ENCODE measurements at regions not wholly inside any gene's neighbourhood (a gene's known extent, or its start where the extent isn't known, plus 50 kb on each side); places are given as distances from the start of the nearest gene placed in this dataset.

DNA sequence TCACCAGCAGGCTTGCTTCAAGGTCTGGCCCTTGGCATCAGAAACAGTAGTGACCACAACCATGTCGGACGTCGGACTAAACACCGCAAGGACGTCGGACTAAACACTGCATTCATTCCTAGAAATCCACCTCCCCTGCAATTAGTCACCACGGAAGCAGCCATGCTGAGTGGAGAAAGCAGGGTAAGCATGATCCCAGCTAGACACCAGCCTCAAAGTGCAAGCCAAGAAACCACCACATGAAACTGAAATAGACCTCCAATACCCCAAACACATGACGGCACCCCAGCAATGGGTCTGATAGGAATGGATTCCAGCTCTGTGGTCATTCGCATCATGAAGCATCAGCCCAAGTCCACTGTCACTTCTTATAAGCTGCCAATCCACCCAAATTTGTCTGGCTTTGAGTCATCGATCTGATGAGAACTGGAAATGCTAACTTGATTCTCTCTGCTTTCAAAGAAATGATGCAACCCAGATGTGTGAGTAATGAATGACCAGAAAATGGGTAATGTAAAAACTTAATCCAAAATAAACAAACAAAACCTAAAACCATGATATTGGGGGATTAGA lies 348.3 kb upstream of the TMCO5A start:
- no peak for DNase-seq

DNA sequence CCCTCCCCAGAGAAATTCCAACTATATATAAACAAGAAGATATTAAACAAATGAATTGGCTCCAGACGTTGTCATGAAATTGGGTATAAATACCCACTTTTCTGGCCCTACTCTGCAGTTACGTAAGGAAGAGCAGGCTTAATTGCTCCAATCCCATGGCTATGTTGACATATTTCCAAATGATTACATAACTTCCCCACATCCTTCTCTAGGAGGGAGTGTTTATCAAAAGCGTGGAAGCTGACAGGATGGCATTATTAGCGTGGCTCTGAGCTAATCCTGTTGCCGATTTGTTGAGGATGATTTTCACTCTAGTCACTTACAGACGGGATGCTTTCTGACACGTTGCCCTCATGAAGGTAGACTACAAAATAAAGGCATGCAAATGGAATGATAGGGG lies 347.5 kb upstream of the TMCO5A start:
- no peak for DNase-seq

- DNase-seq = no peak
These were observed 340.0 kb upstream of the TMCO5A start for GRCh38 chr15:37594417-37594816.

DNA sequence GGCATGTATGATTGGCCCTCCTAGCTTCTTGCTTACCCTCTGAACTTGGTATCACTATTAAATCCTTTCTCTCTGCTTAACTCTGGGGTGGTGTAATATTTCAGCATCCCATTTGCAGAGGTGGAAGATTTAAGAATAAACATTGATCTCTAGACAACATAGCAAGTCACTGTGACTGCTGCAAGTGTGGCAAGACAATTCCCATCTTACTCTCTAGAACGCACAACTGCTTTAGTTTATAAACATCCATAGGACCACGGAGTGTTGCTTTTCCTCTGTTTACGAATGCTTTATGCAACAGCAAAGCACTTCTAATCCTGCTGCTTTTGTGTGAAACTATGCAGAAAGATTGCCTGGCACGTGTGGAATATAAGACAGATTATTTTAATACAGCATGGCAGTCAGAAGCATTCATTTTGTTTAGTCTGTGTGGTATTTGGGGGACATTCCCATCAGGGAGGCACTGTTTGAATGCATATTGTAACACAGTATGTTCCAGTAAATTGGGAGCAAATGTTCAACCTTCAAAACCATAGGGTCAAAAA lies 338.9 kb upstream of the TMCO5A start:
- DNase-seq = no peak

DNA sequence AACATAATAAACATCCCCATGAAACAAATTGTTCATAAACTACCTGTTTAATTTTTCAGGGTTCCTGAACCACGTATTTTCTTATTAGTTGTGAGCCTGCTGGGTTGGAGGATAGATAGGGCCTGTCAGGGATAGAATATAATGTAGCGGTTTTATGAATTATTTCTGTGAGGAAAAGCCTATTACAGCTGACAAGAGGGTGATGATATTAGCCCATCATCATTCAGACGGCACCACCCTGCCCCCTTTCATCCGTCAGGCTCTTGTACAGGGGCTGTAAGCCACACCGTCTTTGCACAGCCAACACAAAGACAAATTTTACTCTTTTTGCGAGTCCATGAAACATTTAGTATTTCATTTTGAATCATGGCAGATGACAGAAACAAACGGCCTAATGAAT lies 335.3 kb upstream of the TMCO5A start:
- DNase-seq = no peak

GRCh38 chr15:37616215-37616614 lies 318.2 kb upstream of the TMCO5A start:
- DNase-seq = no peak

GRCh38 chr15:37618353-37618752 lies 316.1 kb upstream of the TMCO5A start:
- no peak for DNase-seq

DNA sequence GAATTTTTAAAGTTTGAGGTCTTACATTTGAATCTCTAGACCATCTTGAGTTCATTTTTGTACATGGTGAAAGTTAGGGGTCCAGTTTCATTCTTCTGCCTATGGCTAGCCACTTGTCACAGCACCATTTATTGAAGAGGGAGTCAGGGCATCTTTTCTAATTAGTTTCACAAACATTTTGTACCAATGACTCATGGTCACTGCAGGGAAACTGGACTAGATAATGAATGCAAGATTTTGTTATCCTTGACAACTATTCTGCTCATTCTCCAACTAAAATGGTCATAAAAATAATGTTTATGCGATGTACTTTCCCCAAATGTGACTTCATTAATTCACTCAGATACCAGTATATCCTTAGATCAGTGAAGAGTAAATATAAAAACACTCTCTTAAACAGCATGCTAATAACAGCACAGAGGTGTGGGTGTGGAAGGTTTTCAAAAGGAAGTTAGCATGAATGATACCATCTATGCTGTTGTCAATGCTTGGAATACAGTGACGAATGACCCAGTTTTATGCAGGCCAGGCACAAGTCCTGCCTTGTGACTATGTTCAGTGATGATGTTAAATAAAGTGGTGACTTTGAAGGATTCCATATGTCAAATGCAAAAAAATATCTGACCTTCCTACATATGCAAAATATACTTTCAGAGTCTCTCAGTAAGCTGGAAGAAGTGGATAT lies 314.9 kb upstream of the TMCO5A start:
- no peak for DNase-seq

DNA sequence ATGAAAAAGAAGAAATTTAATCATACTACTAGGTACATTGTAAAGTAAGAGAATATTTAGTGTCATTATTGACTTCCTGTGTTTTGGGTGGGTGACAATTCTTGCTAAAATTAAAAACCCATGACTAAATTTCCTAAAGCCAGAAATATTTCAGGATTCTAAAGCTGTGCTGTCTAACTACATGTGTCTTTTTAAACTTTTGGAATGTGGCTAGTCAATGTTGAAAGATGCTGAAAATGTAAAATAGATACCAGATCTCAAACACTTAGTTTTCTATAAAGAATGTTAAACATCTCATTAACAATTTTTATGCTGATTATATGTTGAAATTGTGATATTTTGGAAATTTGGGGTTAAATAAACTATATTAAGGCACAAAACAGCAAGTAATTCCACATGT lies 308.9 kb upstream of the TMCO5A start:
- DNase-seq = no peak

DNA sequence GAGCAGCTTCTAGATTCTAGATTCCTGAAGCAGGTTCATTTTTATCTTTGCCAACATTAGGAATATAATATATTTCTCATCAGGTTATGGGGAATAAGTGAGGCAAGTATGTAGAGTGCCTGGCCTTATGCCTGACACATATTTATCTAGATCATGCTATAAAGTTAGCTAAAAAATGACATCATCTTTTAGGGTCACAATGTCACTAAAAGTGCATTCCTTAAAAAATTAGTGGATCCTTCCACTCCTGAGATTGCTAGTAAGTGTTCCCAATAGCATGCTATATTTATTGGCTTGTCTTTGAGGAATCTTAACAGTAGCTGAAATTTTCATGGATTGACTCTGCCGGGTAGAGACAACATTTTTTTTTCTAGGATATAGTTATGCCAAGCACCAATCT lies 305.9 kb upstream of the TMCO5A start:
- no peak for DNase-seq

DNA sequence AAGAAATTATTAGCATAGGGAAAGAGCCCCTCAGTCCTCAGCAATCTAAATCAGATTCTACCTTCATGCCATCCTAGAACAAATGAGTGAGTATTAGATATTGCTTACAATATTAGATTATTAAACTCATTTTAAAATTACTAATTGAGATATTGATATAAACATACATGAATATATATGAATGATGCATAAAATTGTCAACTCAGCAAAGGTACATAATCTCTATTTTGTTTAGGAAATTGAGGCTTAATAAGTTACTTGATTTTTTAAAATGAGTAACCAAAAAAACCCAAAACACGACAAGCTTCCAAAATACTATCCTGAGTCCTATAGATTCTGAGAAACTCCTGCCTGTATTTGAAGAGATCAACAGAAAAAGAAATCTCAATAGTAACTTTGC lies 297.7 kb upstream of the TMCO5A start:
- DNase-seq = no peak

GRCh38 chr15:37638116-37638515 lies 296.3 kb upstream of the TMCO5A start:
- DNase-seq = no peak

GRCh38 chr15:37638691-37639090 lies 295.7 kb upstream of the TMCO5A start:
- DNase-seq = no peak

DNA sequence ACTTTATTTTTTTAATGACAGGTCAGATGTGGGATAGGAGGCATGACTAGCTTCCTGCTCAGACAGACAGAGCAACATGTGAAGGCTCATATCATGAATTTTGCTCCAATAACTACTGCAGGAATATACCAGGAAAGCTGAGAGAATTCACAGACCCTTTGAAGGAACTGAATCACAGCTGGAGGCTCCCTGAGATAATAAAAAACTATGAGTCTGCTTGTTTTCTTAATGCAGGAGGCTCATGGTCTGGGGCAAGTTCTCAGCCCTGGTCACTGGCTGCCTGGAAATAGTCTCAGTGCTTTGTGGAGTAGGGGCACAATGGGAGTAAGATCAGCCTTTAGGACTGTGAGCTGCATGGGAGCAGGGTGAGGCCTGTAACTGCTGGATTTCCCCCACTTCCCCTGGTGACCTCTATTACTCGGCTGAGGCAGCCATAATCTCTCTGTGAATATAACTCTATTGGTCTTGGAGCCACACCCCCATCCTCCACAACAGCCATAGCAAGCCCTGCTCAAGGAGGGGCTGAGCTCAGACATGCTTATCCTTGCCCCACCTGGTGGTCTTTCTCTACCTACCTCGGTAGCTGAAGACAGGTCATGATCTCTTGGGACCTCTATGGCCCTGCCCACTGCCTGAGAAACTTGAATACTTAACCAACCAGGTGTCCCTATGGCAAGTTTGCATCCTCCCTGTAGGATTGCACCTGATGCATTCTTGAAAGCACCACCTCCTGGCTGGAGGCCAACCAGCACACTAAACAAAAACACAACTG lies 281.6 kb upstream of the TMCO5A start:
- DNase-seq = no peak

DNA sequence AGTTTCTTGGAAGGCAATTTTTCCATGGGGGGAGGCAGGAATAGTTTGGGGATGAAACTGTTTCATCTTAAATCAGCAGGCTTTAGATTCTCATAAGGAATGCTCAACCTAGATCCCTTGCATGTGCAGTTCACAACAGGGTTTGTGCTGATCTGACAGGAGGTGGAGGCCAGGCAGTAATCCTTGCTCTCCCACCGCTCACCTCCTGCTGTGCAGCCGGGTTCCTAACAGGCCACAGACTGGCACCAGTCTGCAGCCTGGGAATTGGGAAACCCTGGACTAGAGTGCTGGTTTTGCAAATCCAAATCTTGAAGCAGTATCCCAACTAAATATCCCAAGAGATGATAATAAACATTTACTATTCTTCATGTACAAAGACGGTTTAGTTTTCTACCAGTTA lies 256.3 kb upstream of the TMCO5A start:
- no peak for DNase-seq

DNA sequence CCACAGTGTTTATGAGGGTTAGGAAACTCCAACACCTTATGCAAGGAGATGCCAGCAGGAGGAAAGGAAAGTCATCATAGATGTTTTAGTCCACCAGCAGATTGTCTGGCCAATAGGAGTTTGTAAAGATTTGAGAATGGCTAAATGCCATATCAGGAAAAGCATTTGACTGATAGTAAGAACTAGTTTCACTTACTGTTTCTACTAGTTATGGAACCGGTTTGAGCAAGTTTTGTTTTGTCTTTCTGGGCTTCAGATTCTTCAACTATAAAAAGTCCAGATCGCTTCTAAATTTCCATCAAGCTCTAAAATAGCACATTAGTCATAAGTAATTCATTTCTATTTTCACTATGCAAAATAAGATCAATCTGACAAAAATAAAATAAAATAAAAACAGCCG lies 254.8 kb upstream of the TMCO5A start:
- no peak for DNase-seq

DNA sequence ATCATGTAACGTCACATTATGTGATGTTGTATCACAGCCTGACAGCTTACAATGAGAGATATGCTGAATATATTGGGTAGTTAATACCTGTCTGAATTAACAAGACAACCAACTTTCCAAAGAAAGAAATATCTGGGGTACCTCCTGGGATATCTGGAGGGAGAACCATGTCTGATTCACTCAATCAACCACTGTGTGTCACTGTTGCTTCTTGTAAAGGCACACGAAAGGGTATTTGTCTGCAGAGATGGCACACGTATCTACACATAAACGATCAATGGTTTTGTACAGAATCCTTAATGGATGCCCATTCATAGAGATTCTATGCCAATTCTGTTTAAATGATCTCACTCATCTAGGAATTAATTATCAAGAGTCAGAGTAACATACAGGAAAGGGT lies 252.1 kb upstream of the TMCO5A start:
- no peak for DNase-seq

DNA sequence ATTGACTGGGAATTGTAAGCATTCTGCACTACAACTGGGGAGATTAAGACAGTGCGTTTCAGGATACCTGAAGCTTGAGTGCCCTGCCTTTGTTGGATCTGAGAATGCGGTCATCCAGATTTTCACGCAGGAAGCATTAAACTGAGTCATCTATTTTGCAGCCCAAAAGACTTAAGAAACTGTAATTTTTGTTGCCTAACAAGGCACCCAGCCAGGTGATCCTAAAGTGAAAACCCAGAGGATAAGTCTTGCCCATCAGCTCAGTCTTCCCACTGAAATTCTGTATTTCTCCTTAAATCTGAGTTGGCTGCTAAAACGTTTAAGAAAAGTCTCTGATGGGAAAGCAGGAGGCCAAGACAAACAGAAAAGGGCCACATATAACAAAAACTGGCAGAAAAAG lies 242.5 kb upstream of the TMCO5A start:
- DNase-seq = no peak

GRCh38 chr15:37693926-37694325 lies 240.5 kb upstream of the TMCO5A start:
- no peak for DNase-seq

- DNase-seq = no peak
These were observed 238.7 kb upstream of the TMCO5A start for GRCh38 chr15:37695719-37696118.

- no peak for DNase-seq
These were observed 235.8 kb upstream of the TMCO5A start for GRCh38 chr15:37698679-37699078.

DNA sequence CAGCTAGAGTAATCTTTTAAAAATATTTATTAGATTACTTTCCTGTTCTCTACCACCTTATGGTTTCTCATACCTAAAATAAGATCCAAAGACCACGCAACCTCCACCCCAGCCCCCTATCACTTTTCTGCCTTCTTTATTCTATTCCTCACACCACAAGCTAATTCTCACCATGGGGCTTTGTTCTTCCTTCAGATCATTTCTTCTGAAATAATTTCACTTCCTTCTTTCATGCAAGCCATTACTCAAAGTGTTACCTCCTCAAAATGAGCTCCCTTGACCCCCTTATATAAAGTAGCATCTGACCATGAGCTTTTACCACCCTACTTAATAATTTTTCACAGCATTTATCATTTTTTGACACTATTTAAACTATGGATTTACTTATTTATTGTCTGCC lies 233.2 kb upstream of the TMCO5A start:
- no peak for DNase-seq

DNA sequence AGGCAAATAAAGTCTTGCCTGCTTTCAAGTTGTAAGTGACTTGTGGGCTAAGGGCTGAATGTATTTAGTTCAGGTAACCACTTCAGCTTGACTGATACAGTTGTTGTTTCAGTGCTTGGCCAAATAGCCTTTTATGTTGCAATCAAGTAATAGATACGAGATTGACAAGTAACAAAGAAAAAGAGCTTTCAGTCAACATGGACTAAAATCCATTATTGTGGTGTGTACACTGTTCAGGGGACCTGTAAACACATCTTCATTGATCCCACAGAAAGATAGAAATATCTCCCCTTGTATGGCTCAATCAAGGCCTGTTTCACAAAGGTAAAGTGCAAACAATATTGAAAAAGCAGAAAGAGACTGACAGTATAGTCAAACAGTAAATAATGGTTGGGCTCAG lies 224.8 kb upstream of the TMCO5A start:
- no peak for DNase-seq

DNA sequence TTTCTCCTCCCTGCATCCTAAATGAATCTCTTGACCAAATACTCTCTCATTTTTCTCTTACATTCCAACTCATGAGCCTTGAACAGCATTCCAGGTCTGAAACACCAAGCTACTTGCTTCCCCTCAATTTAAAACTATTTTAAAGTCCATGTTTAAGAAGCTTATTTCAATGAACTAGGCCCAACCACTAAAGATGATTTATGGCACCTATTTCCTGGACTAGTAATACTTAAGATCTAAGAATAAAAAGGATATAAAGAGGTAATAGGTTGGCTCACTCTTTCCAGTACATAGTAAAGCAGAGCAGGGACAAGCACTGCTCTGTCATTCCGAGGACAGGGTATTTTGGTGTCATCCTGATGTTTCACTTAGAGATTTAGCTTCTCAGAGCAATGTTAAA lies 219.3 kb upstream of the TMCO5A start:
- DNase-seq = no peak

Measured in NCI-H1417 treated with DMSO at 0.1 percent for 48 hours (cell line).